Hepatocyte (in vitro differentiated cells): ENCODE measurements at regions not wholly inside any gene's neighbourhood (a gene's known extent, or its start where the extent isn't known, plus 50 kb on each side); places are given as distances from the start of the nearest gene placed in this dataset.
"Not testable (repeated sequence)": the region's sequence is repeated elsewhere in the genome, so short reads cannot be mapped to it uniquely, and the experiment has no call there.

Experiments used
- EZH2 ChIP-seq: fragments of 200-600 bp; sonication (generic); IDR thresholded peaks from 2 replicates; pipeline ENCODE4 v1.6.1; 2016; ENCODE audit warnings: antibody characterized with exemption, mild to moderate bottlenecking, borderline replicate concordance
- EZH2phosphoT487 ChIP-seq: fragments of 200-600 bp; sonication (generic); IDR thresholded peaks from one replicate; pipeline ENCODE4 v1.6.1; 2018; ENCODE audit warnings: antibody characterized with exemption, mild to moderate bottlenecking, low read depth, moderate library complexity; ENCODE audit not compliant: unreplicated experiment, severe bottlenecking
- TF ChIP-seq, protein P1 (sequence below): fragments of 200-600 bp; sonication (generic); IDR thresholded peaks from 2 replicates; pipeline ENCODE4 v1.5.1; 2016; ENCODE audit warnings: antibody characterized with exemption, mild to moderate bottlenecking; ENCODE audit not compliant: poor library complexity

- TF ChIP-seq, protein P1, sequence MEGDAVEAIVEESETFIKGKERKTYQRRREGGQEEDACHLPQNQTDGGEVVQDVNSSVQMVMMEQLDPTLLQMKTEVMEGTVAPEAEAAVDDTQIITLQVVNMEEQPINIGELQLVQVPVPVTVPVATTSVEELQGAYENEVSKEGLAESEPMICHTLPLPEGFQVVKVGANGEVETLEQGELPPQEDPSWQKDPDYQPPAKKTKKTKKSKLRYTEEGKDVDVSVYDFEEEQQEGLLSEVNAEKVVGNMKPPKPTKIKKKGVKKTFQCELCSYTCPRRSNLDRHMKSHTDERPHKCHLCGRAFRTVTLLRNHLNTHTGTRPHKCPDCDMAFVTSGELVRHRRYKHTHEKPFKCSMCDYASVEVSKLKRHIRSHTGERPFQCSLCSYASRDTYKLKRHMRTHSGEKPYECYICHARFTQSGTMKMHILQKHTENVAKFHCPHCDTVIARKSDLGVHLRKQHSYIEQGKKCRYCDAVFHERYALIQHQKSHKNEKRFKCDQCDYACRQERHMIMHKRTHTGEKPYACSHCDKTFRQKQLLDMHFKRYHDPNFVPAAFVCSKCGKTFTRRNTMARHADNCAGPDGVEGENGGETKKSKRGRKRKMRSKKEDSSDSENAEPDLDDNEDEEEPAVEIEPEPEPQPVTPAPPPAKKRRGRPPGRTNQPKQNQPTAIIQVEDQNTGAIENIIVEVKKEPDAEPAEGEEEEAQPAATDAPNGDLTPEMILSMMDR, result not testable (repeated sequence)
- TF ChIP-seq EZH2phosphoT487, EZH2: not testable (repeated sequence)
These were observed 1042.9 kb upstream of the NOVA1 start for GRCh38 chr14:27640688-27641087.
